ENCODE measurements at regions not wholly inside any gene's neighbourhood (a gene's known extent, or its start where the extent isn't known, plus 50 kb on each side); places are given as distances from the start of the nearest gene placed in this dataset.

DNA sequence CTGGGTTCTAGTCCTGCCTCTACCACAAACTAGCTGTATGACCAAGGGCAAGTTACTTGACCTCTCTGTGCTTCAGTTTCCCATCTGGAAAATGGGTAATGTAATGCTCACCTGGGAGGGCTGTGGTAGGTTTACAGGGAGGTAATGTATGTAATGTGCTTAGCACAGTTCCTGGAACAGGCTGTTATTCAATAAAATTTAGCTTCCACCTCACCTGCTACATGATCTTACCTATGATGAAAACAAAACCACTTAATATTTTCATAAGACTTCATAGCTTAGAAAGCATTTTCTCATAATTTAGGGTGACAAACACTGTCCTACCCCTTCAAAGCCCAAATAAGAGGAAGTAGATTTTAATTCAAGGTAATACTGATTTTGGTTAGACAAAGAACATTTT is 530.6 kb downstream of the FUT8 start:
- TF ChIP-seq, protein P1, sequence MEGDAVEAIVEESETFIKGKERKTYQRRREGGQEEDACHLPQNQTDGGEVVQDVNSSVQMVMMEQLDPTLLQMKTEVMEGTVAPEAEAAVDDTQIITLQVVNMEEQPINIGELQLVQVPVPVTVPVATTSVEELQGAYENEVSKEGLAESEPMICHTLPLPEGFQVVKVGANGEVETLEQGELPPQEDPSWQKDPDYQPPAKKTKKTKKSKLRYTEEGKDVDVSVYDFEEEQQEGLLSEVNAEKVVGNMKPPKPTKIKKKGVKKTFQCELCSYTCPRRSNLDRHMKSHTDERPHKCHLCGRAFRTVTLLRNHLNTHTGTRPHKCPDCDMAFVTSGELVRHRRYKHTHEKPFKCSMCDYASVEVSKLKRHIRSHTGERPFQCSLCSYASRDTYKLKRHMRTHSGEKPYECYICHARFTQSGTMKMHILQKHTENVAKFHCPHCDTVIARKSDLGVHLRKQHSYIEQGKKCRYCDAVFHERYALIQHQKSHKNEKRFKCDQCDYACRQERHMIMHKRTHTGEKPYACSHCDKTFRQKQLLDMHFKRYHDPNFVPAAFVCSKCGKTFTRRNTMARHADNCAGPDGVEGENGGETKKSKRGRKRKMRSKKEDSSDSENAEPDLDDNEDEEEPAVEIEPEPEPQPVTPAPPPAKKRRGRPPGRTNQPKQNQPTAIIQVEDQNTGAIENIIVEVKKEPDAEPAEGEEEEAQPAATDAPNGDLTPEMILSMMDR (IDR thresholded peaks at IDR 0.05; ENCODE audit: borderline replicate concordance, extremely low read depth, low read length, poor library complexity, severe bottlenecking) = no peak
- no peak for TF ChIP-seq EZH2 (IDR thresholded peaks at IDR 0.05; ENCODE audit: borderline replicate concordance, low read depth, low read length, severe bottlenecking)
